ENCODE measurements at regions not wholly inside any gene's neighbourhood (a gene's known extent, or its start where the extent isn't known, plus 50 kb on each side); places are given as distances from the start of the nearest gene placed in this dataset.

DNA sequence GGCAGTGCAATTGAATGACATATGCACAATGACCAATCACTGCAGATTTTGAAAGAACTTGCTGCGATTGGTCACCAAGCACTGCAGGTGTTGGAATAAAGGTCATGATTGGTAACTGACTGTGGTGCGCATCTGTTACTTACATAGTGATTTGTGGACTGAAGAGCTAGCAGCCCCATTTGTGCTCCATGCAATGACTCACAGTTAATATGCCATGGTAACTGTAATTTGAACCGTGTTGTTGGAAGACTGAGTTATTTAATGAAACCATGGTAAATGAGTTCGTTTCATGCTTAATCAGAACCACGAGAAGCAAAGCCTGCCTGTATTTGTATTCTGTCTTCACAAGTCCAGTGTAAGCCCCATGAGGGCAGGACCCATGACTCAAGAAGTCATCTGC, 220.5 kb downstream of the TJP1 start:
- no peak for DNase-seq

- no peak for DNase-seq
Measured at GRCh38 chr15:29600262-29600661, 222.0 kb downstream of the TJP1 start.

DNA sequence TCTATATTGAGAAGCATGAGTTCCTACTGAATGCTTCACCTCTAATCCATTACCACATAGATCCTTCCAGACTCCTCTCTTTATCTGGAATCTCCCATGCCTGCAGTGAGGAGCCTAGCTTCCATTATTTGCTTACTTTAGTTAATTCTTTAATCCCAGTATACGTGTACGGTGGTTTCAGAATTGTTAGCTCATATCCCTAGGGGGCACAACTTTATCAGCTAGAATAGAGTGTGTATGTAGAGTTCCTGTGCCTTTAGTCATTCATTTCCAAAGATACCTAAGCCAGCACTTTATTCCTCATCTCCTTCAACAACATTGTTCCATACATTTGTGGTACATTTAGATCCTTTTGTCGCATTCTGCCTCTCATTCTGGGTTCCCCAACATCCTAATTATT, 226.0 kb downstream of the TJP1 start:
- peak; percentile 32 for DNase-seq

DNA sequence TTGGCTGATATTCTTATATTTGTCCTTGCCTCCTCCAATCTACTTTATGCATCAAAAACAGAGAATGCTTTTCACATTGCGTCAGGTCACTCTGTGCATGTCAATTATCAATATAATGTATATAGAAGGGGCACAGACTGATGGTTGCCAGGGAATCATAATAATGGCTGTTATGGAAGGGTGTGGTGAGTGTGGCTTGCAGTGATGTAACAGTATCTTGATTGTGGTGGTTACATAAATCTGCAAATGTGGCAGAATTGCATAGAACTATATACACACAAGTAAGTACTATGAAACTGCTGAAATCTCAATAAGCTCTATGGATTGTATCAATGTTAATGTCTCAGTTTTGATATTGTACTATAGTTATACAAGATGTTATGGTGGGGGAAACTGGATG, 228.6 kb downstream of the TJP1 start:
- no peak for DNase-seq

DNA sequence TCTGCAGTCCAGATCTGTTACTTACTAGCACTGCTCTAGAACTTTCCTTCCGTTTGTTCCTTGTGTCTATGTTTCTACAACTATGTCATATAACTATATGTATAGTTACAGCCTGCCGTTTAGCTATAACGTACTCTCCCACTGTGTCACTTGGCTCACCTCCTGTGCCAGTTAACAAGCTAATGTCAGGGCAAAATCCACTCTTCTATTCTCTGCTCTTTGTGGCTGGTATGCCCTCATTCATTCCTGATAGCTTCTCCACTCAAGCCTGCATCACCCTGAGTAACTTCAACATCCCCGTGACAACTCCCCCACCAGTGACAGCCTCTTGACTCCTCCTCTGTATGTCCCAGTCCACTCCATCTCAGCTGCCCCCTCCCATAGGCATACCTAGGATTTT, 229.2 kb downstream of the TJP1 start:
- no peak for DNase-seq

GRCh38 chr15:29590701-29591100, 231.6 kb downstream of the TJP1 start:
- no peak for DNase-seq

DNA sequence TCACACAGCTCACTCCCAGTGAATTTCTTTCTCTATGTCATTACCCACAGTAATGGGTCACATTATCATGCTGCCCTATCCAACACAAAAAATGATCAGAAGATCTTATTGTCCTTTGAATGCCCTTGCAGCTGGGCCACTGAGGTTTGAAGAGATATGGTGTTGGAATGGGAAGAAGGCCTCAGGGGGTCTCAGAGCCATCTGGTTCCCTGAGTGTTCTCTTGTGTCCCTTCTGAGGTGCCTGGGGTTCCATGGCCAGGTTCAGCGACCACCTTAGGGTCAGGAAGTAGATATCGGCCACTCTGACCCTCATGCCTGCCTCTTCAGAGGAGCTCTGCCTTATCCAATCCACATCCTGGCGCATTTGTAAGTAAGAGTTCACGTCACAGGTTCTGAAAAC, 232.3 kb downstream of the TJP1 start:
- no peak for DNase-seq

- DNase-seq, result no peak
Measured at GRCh38 chr15:29589416-29589815, 232.9 kb downstream of the TJP1 start.

DNA sequence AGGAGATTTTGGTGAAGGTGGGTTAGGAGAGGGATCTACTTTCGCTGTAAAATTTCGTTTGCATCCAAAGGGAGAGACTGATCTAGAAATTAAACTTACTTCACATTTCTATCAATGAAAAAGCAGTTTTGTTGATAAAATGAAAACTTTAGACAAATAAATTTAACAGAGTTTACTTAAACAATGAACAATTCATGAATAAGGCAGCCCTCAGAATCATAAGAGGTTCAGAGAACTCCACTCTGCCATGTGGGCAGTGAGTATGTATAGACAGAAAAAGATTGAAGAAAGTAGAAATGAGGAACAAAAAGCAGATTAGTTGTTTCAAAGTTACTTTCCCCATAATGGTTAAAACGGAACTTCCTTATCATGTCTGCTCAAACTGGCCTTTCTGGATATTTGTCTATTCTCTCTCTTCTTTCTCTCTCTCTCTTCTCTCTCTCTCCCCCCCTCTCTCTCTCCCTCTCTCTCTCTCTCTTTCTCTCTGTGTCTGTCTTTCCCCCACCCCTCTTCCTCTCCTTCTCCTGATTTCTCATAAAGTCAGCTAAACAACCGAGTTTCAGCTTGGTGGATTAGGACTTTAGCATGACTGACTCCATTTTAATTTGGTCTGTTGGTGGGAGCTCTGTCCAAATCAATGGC, 248.9 kb downstream of the TJP1 start:
- DNase-seq, result no peak

- no peak for DNase-seq
Measured at GRCh38 chr15:29571792-29572431, 250.4 kb downstream of the TJP1 start.

GRCh38 chr15:29570948-29571791, 251.1 kb downstream of the TJP1 start:
- no peak for DNase-seq

GRCh38 chr15:29570121-29570947, 251.9 kb downstream of the TJP1 start:
- DNase-seq, result no peak

DNA sequence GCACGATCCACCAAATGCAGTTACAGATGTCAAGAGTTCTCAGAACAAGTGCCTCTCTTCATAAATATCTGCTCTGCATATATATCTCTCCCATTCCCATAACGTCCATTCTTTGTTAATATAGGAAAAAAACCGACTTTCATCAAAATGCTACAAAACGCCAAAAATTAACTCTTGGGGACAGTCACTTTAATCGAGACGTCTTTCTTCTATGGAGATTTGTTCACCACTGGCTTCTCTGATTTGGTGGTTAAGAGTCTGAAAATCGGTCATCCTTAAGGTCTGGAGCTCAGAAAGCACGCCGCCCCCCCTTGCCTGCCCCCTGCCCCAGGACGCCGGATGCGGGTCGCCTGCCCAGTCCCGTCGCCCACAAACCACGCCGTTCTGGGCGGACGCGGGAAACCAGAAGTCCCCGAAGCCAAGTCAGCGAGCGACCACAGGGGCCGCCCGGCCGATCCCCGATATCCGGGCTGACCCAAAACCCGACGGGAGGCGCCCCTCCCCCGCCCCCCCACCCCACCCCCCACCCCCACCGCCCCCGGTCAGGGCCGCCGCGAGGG, 252.7 kb downstream of the TJP1 start:
- DNase-seq, result no peak

DNA sequence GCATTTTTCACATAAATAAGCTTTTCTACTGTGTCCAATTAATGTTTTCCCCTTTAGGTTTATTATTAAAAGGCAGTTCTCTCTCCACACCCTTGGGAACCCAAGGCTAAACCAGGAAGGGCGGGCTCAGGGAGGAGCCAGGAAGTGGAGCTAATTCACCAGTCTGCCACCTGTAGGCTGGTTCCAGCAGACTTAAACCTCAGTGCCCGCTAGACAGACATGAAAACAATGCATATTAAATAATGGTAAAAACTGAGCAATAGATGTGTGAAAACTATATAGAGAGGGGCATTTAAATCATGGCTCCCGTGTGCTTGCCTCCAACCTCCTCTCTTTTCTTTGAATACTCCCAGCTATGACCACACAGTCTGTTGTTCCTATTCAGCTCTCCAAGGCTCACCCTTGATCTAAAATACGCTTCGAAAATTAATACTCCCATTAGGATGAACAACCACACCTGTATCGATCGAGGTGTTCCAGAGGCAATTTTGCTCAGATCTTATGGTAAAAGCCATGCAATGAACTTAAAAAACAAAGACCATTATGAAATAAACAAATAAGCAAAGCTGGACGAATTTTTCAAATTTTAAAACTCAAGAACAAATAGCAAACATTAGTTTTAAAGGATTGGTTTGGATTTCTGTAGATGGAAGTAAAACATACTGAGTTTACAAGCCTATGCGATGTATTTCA, 253.3 kb downstream of the TJP1 start:
- no peak for DNase-seq

GRCh38 chr15:29567336-29567735, 254.9 kb downstream of the TJP1 start:
- DNase-seq, result no peak

- no peak for DNase-seq
Measured at GRCh38 chr15:29566914-29567313, 255.4 kb downstream of the TJP1 start.

GRCh38 chr15:29563112-29563511, 259.2 kb downstream of the TJP1 start:
- no peak for DNase-seq

DNA sequence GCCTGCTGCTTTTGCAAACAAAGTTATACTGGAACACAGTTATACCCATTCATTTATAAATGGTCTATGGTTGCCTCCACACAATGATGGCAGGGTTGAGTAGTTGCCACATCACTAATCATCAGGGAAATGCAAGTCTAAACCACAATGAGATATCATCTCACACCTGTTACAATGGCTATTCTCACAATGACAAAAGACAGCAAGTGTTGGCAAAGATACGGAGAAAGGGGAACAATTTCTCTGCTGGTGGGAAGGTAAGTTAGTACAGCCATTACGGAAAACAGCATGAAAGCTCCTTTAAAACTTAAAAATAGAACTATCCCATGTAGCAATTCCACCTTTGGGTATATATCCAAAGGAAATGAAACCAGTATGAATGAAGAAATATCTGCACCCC, 261.4 kb downstream of the TJP1 start:
- DNase-seq, result no peak

DNA sequence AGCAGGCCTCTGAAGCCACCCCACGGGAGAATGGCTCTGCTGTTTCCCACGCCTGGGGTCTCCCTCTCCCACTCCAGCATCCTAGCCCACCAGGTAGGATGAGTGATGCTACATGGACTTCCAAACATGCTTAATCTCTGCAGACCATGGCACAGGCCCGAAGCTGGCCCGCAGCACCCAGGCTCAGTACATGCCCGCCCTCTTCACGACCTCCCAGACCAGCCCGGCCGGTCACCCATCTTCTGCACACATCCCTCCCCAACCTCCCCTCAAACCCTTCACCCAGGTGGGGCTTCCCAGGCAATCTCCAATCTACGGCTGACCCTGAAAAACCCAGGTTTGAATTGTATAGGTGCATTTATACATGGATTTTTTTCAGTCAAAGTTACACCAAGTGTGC, 264.0 kb downstream of the TJP1 start:
- DNase-seq, result no peak

- no peak for DNase-seq
Measured at GRCh38 chr15:29557171-29557570, 265.1 kb downstream of the TJP1 start.

- DNase-seq, result no peak
Measured at GRCh38 chr15:29556380-29556779, 265.9 kb downstream of the TJP1 start.

- no peak for DNase-seq
Measured at GRCh38 chr15:29554531-29554930, 267.7 kb downstream of the TJP1 start.

Data from amniotic stem cell (primary cell).